Fibroblast of villous mesenchyme (primary cell): ENCODE measurements at regions not wholly inside any gene's neighbourhood (a gene's known extent, or its start where the extent isn't known, plus 50 kb on each side); places are given as distances from the start of the nearest gene placed in this dataset.
A peak's percentile ranks its signal among the peaks of the same experiment; 100 is the strongest.

Source experiments
- DNase-seq: peaks from one replicate; pipeline ENCODE4 v3.0.0-alpha.2; 2010; ENCODE audit warnings: low read depth
- H3K4me3 ChIP-seq: 2 replicates; pipeline ENCODE4 v1.5.1; 2011; ENCODE audit warnings: low read depth, mild to moderate bottlenecking, low read length
- TF ChIP-seq, protein P1 (sequence below): IDR thresholded peaks from 2 replicates; pipeline ENCODE4 v1.5.1; 2012; ENCODE audit warnings: low read depth, mild to moderate bottlenecking, low read length; ENCODE audit not compliant: insufficient read depth

DNA sequence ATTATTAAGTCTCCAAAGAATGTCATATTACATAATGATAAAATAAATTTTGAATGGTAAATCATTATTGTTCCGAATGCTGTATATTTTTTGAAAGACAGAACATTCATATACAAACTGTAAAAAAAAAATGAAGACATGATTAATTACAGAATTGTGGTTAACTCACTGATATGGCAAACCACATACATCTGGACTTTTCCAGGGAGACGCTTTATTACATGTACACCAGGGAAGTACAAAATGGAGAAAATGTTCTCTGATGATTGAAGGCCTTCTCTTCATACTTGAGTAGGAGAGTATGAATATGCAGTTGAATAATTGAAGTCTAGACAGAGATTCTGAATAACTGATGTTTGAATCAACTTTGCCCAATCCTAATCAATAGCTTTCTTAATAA lies 1886.9 kb downstream of the EFNA5 start:
- H3K4me3 ChIP-seq: no peak overlapping the region
- DNase-seq: peak; percentile 49

DNA sequence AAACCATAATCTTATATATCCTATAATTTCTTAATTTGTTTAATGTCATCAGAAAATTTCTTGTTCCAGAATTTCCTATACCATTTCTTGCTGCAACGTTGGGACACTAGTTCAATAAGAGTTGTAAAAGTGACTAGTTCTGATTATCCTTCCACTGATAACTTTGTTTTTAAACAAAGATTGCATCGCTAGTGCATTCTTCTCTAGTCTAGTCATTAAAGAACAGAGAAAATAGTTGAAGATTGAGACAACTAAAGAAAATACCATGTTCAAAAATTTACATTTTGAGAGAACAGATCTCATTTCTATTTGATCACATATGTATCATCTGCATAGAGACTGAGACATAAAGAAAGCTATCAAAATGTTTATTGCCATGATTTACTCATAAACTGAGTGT lies 1888.2 kb downstream of the EFNA5 start:
- DNase-seq: peak; percentile 20
- TF ChIP-seq, protein P1, sequence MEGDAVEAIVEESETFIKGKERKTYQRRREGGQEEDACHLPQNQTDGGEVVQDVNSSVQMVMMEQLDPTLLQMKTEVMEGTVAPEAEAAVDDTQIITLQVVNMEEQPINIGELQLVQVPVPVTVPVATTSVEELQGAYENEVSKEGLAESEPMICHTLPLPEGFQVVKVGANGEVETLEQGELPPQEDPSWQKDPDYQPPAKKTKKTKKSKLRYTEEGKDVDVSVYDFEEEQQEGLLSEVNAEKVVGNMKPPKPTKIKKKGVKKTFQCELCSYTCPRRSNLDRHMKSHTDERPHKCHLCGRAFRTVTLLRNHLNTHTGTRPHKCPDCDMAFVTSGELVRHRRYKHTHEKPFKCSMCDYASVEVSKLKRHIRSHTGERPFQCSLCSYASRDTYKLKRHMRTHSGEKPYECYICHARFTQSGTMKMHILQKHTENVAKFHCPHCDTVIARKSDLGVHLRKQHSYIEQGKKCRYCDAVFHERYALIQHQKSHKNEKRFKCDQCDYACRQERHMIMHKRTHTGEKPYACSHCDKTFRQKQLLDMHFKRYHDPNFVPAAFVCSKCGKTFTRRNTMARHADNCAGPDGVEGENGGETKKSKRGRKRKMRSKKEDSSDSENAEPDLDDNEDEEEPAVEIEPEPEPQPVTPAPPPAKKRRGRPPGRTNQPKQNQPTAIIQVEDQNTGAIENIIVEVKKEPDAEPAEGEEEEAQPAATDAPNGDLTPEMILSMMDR: no peak

More for the DNA sequence above, 1886.9 kb downstream of the EFNA5 start:
- TF ChIP-seq, protein P1: no peak

DNA sequence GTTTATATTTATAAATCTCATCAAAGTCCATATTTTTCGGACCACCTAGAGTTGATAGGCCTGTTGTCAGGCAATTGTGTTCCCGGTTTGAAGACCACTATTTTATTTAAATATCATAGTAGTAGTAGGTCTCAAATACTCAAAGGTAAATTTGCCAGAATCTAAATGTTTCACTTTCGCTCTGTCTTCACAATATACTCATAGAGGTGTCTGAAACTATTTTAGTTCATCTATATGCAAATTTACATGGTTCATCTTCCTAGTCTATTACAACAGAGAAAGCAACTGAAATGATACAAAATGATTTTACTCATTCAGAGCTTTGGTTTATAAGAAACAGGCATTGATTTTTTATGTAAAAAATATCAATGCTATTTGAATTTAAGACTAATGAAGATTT lies 1897.5 kb downstream of the EFNA5 start:
- TF ChIP-seq, protein P1: no peak
- H3K4me3 ChIP-seq: no peak overlapping the region
- no peak for DNase-seq

More for the DNA sequence above, 1888.2 kb downstream of the EFNA5 start:
- H3K4me3 ChIP-seq: no peak overlapping the region

DNA sequence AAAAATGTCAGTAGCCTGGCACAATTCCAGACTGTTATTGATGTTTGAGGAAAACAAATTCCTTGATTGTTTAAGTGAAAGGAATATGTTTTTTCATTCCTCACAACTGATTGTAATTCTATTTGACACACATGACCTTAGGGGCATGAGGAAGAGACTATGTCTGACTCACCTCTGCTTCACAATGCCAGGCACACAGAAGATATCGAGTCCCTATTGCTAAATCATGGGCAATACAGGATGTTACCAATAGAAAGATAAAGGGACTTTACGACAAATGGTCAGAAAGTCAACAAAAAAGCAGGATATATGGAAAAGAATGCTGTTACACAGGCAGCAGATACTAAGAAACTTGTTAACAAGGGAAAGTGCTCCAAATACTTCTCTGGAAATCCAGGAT lies 1903.5 kb downstream of the EFNA5 start:
- H3K4me3 ChIP-seq: no peak overlapping the region
- TF ChIP-seq, protein P1: no peak
- no peak for DNase-seq

DNA sequence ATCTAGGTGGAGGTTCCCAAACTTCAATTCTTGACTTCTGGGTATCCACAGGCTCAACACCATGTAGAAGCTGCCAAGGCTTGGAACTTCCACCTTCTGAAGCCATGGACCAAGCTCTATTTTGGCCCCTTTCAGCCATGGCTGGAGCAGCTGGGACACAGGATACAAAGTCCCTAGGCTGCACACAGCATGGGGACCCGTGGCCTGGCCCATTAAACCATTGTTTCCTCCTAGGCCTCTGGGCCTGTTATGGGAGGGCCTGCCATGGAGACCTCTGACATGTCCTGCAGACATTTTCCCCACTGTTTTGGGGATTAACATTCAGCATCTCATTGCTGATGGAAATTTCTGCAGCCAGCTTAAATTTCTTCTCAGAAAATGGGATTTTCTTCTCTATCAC lies 1908.0 kb downstream of the EFNA5 start:
- DNase-seq: no peak
- no peak overlapping the region for H3K4me3 ChIP-seq
- TF ChIP-seq, protein P1: no peak

DNA sequence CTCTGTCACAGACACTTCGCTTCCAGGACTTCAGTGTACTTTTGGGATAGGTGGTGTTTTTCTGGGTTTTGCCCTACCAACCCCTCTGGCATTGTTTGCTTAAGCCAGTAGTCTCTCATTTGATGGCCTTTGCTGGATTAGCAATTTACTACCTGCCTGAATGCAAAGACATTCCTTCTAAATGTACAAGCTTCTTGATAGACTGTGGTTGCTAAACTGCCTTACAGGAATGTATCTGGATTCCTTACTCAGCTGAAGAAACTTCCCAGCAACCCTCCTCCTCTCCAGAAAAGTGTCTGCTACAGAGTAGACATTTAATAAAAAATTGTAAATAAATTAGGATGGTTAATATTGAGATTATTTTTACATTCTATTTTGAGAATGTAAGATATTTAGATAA lies 1916.7 kb downstream of the EFNA5 start:
- H3K4me3 ChIP-seq: no peak overlapping the region
- DNase-seq: no peak
- TF ChIP-seq, protein P1: no peak

DNA sequence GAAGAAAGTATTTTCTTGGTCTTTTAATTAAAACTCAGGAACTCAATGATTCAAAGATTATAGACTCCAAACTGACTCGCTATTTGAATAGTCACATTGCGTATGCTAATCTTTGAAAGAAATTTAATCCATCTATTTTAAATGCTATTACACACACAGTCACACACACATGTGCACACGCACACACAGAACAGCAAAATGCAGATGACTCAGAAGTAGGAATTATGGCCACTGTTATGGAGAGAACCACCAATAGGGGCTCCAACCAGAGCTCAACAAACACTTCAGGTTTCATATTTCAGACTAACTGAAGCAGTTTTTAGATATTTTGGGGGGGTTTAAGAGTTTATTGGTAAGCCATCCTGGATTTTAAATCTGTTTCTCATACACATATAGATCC lies 1917.9 kb downstream of the EFNA5 start:
- H3K4me3 ChIP-seq: no peak overlapping the region
- DNase-seq: no peak
- TF ChIP-seq, protein P1: no peak
